MCF 10A (cell line): ENCODE measurements at regions not wholly inside any gene's neighbourhood (a gene's known extent, or its start where the extent isn't known, plus 50 kb on each side); places are given as distances from the start of the nearest gene placed in this dataset.

Experiments used
- BruUV-seq: library from RNA; stranded (reverse); fragments of 400-500 nt; replicated peaks from 2 replicates; lab custom pipeline; 2021; lab: Mats Ljungman, UMichigan
- CTCF ChIA-PET: fragments of 300-600 bp; sonication (Branson Sonifier 250); formaldehyde crosslinking; extraction: SDS; loops from one replicate; lab custom pipeline; 2021; ENCODE audit warnings: antibody characterized with exemption, inconsistent platforms; lab: Yijun Ruan, JAX
- POLR2A ChIA-PET: fragments of 300-600, 350-650 bp; sonication (Branson Sonifier 250); formaldehyde crosslinking; extraction: SDS; loops from one replicate; lab custom pipeline; 2020; ENCODE audit warnings: antibody characterized with exemption, inconsistent platforms; lab: Yijun Ruan, JAX
- DNase-seq: peaks from one replicate; pipeline ENCODE4 v3.0.0-alpha.2; 2018; ENCODE audit not compliant: unreplicated experiment
- H3K27ac Mint-ChIP-seq: one replicate; pipeline ENCODE4 v1.8.0; 2022; ENCODE audit warnings: mild to moderate bottlenecking, low read depth, mixed read lengths; ENCODE audit not compliant: unreplicated experiment
- H3K27me3 Mint-ChIP-seq: one replicate; pipeline ENCODE4 v1.8.0; 2022; ENCODE audit warnings: mixed read lengths; ENCODE audit not compliant: insufficient read depth, unreplicated experiment
- H3K36me3 Mint-ChIP-seq: one replicate; pipeline ENCODE4 v1.8.0; 2022; ENCODE audit warnings: mild to moderate bottlenecking, moderate library complexity, mixed read lengths; ENCODE audit not compliant: insufficient read depth, unreplicated experiment
- H3K4me1 Mint-ChIP-seq: one replicate; pipeline ENCODE4 v1.8.0; 2022; ENCODE audit warnings: mixed read lengths; ENCODE audit not compliant: insufficient read depth, unreplicated experiment
- H3K4me3 Mint-ChIP-seq: one replicate; pipeline ENCODE4 v1.8.0; 2022; ENCODE audit warnings: mild to moderate bottlenecking, moderate library complexity, mixed read lengths; ENCODE audit not compliant: unreplicated experiment
- H3K9me3 Mint-ChIP-seq: one replicate; pipeline ENCODE4 v1.8.0; 2022; ENCODE audit warnings: mixed read lengths; ENCODE audit not compliant: unreplicated experiment
- CTCF ChIP-seq: fragments of 200-600 bp; IDR thresholded peaks from one replicate; pipeline ENCODE4 v1.8.0; 2022; ENCODE audit warnings: antibody characterized with exemption, mild to moderate bottlenecking; ENCODE audit not compliant: unreplicated experiment
- intact Hi-C: fragments of 100-400 bp; cut with micrococcal nuclease; formaldehyde crosslinking; loops from 2 replicates; pipeline ENCODE4 v1.14.1; 2022

DNA sequence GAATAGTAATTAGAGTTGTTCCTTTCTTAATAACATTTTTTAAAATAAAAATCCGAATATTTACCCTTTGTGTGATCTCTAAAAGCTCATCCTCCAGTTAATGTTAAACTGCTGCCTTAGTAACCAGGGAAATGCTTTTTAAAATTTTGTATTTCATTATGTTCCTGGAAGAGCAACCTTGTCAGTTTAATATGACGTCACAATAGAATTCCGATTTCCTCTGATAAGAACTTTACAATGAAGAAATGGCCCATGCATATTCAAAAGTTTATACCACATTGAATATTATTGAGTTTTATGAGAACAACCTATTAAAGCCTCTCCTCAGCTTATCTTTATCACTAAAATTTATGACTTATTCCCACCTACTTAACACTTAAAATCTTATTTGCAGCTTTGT lies 1566.6 kb downstream of the EFNB2 start:
- no peaks in the 10 kb centered on the region for H3K9me3 Mint-ChIP-seq
- H3K27ac Mint-ChIP-seq: no peak overlapping the region
- ChIA-PET POLR2A (interaction anchor here (0.6 kb wide), 1 partner anchor 873 kb away, joined by 3 read pairs; no protein-coding TSS in a partner anchor), CTCF (no interaction called here)
- intact Hi-C loops: no loop called here
- no peaks in the 10 kb centered on the region for H3K27me3 Mint-ChIP-seq
- TF ChIP-seq CTCF: no peak
- DNase-seq: no peak
- no peaks in the 10 kb centered on the region for H3K36me3 Mint-ChIP-seq
- H3K4me3 Mint-ChIP-seq: no peak overlapping the region
- no peaks in the 10 kb centered on the region for H3K4me1 Mint-ChIP-seq
- BruUV-seq: no TSS peak

DNA sequence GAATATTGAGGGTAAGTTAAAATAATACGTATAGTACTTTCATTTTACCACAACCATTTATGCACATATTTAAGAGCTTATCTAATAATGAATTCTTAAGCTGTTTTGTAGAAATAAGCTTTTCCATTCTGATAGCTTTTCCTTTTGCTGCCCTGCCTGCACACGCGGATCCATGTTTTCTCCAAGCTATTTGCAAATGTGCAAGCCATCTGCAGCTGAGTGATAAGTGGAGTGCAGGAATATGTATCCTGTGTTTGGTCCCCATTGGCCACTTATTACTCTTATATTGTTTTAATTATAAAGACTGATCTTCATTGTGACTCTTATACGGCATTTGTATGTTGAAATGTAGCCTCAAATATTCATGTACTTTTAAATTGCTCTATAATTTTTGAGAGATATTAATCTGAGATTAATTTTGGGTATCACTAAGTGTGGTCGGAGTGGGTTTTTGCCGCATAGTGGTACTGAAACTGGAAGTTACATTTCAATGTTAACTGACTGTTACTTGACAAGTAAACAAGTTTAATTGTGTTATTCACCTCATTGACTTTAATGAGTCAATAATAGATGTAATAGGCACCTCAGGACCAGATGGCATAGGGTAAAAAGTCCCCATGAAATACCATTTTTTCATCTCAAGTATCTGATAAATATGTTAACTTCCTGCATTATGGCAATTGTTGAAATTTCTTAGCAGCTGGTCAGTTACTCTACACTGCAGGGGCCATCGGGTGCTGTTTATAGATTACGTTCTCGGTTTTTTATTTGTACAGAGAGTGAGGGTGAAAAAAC lies 1567.4 kb downstream of the EFNB2 start:
- ChIA-PET CTCF (no interaction called here), POLR2A (no interaction called here)
- intact Hi-C loops: no loop called here
- Mint-ChIP-seq H3K27me3 (no peaks in the 10 kb centered on the region), H3K36me3 (no peaks in the 10 kb centered on the region), H3K4me3 (no peak overlapping the region), H3K4me1 (no peaks in the 10 kb centered on the region), H3K9me3 (peaks cover 7% of the 10 kb centered on the region), H3K27ac (no peak overlapping the region)
- no peak for DNase-seq
- BruUV-seq: no TSS peak
- no peak for TF ChIP-seq CTCF

GRCh38 chr13:104967376-104967775 lies 1568.1 kb downstream of the EFNB2 start:
- CTCF ChIA-PET: no interaction called here
- DNase-seq: no peak
- POLR2A ChIA-PET: no interaction called here
- Mint-ChIP-seq H3K27me3 (no peaks in the 10 kb centered on the region), H3K4me1 (no peaks in the 10 kb centered on the region), H3K27ac (no peak overlapping the region), H3K36me3 (no peaks in the 10 kb centered on the region), H3K9me3 (peaks cover 8% of the 10 kb centered on the region), H3K4me3 (no peak overlapping the region)
- no peak for TF ChIP-seq CTCF
- no TSS peak for BruUV-seq
- intact Hi-C loops: no loop called here

- Mint-ChIP-seq H3K36me3 (no peaks in the 10 kb centered on the region), H3K9me3 (peaks cover 15% of the 10 kb centered on the region), H3K27ac (no peak overlapping the region), H3K4me3 (no peak overlapping the region), H3K27me3 (no peaks in the 10 kb centered on the region), H3K4me1 (no peaks in the 10 kb centered on the region)
- ChIA-PET POLR2A (no interaction called here), CTCF (no interaction called here)
- no TSS peak for BruUV-seq
- intact Hi-C loops: no loop called here
- DNase-seq: no peak
- no peak for TF ChIP-seq CTCF
These were observed 1573.1 kb downstream of the EFNB2 start for GRCh38 chr13:104962411-104962810.
